OCI-LY7 (cell line): ENCODE measurements at regions not wholly inside any gene's neighbourhood (a gene's known extent, or its start where the extent isn't known, plus 50 kb on each side); places are given as distances from the start of the nearest gene placed in this dataset.

Source experiments
- BruUV-seq: library from RNA; stranded (reverse); fragments of 400-500 nt; replicated peaks from 2 replicates; lab custom pipeline; 2021; lab: Mats Ljungman, UMichigan
- CTCF ChIA-PET: fragments of 300-600 bp; sonication (Branson Sonifier 250); formaldehyde crosslinking; loops from one replicate; lab custom pipeline; 2022; ENCODE audit warnings: antibody characterized with exemption; ENCODE audit not compliant: unreplicated experiment; lab: Charles Lee
- POLR2A ChIA-PET: fragments of 300-600 bp; sonication (Branson Sonifier 250); formaldehyde crosslinking; loops from one replicate; lab custom pipeline; 2022; ENCODE audit warnings: antibody characterized with exemption; lab: Charles Lee
- DNase-seq: peaks from one replicate; pipeline ENCODE4 v3.0.0-alpha.2; 2015; ENCODE audit warnings: low spot score
- H2AFZ ChIP-seq: fragments of 200-600 bp; sonication (generic), shearing (Covaris generic); 2 replicates; pipeline ENCODE4 v1.6.1; 2014; ENCODE audit warnings: mild to moderate bottlenecking, antibody characterized with exemption, low read length, moderate library complexity
- H3K27ac ChIP-seq: fragments of 200-600 bp; sonication (generic); 2 replicates; pipeline ENCODE4 v1.5.1; 2014; ENCODE audit warnings: mixed run types, low read depth, mild to moderate bottlenecking, moderate library complexity, low read length, inconsistent platforms; ENCODE audit not compliant: poor library complexity, severe bottlenecking
- H3K36me3 ChIP-seq: fragments of 200-600 bp; sonication (generic); 2 replicates; pipeline ENCODE4 v1.6.1; 2014; ENCODE audit warnings: mild to moderate bottlenecking, antibody characterized with exemption, low read length, moderate library complexity, mixed read lengths; ENCODE audit not compliant: insufficient read depth
- H3K4me1 ChIP-seq: fragments of 200-600 bp; sonication (generic); 2 replicates; pipeline ENCODE4 v1.5.1; 2014; ENCODE audit warnings: mild to moderate bottlenecking, low read length; ENCODE audit not compliant: insufficient read depth, poor library complexity, severe bottlenecking
- H3K4me2 ChIP-seq: fragments of 200-600 bp; sonication (generic); 2 replicates; pipeline ENCODE4 v1.6.1; 2014; ENCODE audit warnings: mild to moderate bottlenecking, low read length
- H3K4me3 ChIP-seq: fragments of 200-600 bp; sonication (generic); 2 replicates; pipeline ENCODE4 v1.5.1; 2014; ENCODE audit warnings: mild to moderate bottlenecking, low read depth, low read length; ENCODE audit not compliant: poor library complexity, severe bottlenecking
- H3K79me2 ChIP-seq: fragments of 200-600 bp; sonication (generic); 2 replicates; pipeline ENCODE4 v1.6.1; 2016; ENCODE audit warnings: low read depth, mild to moderate bottlenecking, low read length, moderate library complexity, mixed read lengths; ENCODE audit not compliant: insufficient read depth
- H3K9me2 ChIP-seq: fragments of 200-600 bp; sonication (generic); 2 replicates; pipeline ENCODE4 v1.6.1; 2016; ENCODE audit warnings: mild to moderate bottlenecking, low read length, mixed read lengths; ENCODE audit not compliant: insufficient read depth
- H3K9me3 ChIP-seq: fragments of 200-600 bp; sonication (generic); 2 replicates; pipeline ENCODE4 v1.6.1; 2014; ENCODE audit warnings: mild to moderate bottlenecking, mixed run types, low read length, mixed read lengths
- H4K20me1 ChIP-seq: fragments of 200-600 bp; sonication (generic); 2 replicates; pipeline ENCODE4 v1.6.1; 2014; ENCODE audit warnings: mild to moderate bottlenecking, antibody characterized with exemption, low read length, moderate library complexity, mixed read lengths; ENCODE audit not compliant: insufficient read depth
- EZH2phosphoT487 ChIP-seq: fragments of 200-600 bp; sonication (generic); IDR thresholded peaks from 2 replicates; pipeline ENCODE4 v1.6.1; 2018; ENCODE audit warnings: low read depth, borderline replicate concordance, mild to moderate bottlenecking, mixed run types, antibody characterized with exemption, low read length, moderate library complexity, mixed read lengths
- intact Hi-C: fragments of 100-400 bp; cut with micrococcal nuclease; formaldehyde crosslinking; loops from one replicate; pipeline ENCODE4 v1.10.0; 2022; ENCODE audit not compliant: unreplicated experiment
- TF ChIP-seq, protein P1 (sequence below): fragments of 200-600 bp; sonication (generic); conservative IDR thresholded peaks from 2 replicates; pipeline ENCODE4 v1.5.1; 2014; ENCODE audit warnings: mild to moderate bottlenecking, antibody characterized with exemption, low read length, moderate library complexity, mixed read lengths

GRCh38 chr13:88978607-88979006 is 1307.4 kb downstream of the SLITRK5 start:
- Histone ChIP-seq H4K20me1 (no peaks in the 10 kb centered on the region), H3K27ac (no peak overlapping the region), H3K4me1 (no peaks in the 10 kb centered on the region), H3K9me2 (no peaks in the 10 kb centered on the region), H3K9me3 (peaks cover 17% of the 10 kb centered on the region; the same call in 1 of the 2 replicates), H3K79me2 (no peaks in the 10 kb centered on the region), H3K4me2 (no peak overlapping the region), H3K4me3 (no peak overlapping the region), H3K36me3 (no peaks in the 10 kb centered on the region), H2AFZ (no peak overlapping the region)
- intact Hi-C loops = no loop called here
- CTCF ChIA-PET = no interaction called here
- POLR2A ChIA-PET = interaction anchor here (1.0 kb wide), 1 partner anchor 88 kb away, joined by 3 read pairs; no protein-coding TSS in a partner anchor
- no TSS peak for BruUV-seq
- TF ChIP-seq, protein P1, sequence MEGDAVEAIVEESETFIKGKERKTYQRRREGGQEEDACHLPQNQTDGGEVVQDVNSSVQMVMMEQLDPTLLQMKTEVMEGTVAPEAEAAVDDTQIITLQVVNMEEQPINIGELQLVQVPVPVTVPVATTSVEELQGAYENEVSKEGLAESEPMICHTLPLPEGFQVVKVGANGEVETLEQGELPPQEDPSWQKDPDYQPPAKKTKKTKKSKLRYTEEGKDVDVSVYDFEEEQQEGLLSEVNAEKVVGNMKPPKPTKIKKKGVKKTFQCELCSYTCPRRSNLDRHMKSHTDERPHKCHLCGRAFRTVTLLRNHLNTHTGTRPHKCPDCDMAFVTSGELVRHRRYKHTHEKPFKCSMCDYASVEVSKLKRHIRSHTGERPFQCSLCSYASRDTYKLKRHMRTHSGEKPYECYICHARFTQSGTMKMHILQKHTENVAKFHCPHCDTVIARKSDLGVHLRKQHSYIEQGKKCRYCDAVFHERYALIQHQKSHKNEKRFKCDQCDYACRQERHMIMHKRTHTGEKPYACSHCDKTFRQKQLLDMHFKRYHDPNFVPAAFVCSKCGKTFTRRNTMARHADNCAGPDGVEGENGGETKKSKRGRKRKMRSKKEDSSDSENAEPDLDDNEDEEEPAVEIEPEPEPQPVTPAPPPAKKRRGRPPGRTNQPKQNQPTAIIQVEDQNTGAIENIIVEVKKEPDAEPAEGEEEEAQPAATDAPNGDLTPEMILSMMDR = no peak
- no peak for TF ChIP-seq EZH2phosphoT487
- no peak for DNase-seq

DNA sequence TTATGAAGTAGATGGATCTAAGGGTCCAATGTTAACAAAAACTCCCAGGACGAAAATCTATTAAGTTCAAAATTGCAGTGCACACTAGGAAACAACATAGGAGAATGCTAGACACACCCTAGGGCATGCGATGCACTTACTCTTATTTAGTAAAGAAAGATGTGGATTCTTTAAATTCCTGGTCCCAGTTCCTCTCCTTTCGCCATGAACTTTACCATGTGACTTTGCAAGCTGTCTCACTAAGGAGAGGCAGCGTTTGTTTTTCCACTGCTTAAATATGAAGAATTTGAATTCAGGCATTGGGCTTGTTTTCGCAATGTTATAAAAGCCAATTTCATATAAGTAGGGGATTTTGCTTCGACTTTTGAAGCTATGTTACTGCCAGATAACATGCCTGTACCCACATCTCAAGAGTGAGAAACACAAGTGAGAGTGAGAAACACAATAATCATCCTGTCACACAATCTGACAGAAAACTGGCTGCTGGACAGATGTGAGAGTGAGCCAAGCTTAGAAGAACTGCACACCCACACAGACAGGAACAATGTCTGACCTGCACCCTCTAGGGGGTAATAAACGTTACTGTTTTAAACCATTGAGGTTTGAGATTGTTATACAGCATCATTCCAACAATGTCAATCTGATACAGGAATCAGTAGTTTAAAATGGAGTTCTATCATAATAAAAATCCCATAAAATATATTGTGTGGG is 1308.4 kb downstream of the SLITRK5 start:
- no peak overlapping the region for H3K4me3 ChIP-seq
- no peak overlapping the region for H3K27ac ChIP-seq
- H3K4me1 ChIP-seq = no peaks in the 10 kb centered on the region
- H2AFZ ChIP-seq = no peak overlapping the region
- POLR2A ChIA-PET = no interaction called here
- TF ChIP-seq, protein P1 = 0 out of 2 replicates have a peak, but pooled peaks have one; percentile 8
- TF ChIP-seq EZH2phosphoT487 = no peak
- H3K4me2 ChIP-seq = no peak overlapping the region
- no peaks in the 10 kb centered on the region for H3K79me2 ChIP-seq
- CTCF ChIA-PET = no interaction called here
- H4K20me1 ChIP-seq = no peaks in the 10 kb centered on the region
- H3K36me3 ChIP-seq = no peaks in the 10 kb centered on the region
- DNase-seq = no peak
- peaks cover 24% of the 10 kb centered on the region; the same call in 1 of the 2 replicates for H3K9me3 ChIP-seq
- intact Hi-C loops = loop anchor here (5.0 kb wide), 1 partner anchor 1977 kb away; no protein-coding TSS in a partner anchor
- no peaks in the 10 kb centered on the region for H3K9me2 ChIP-seq
- BruUV-seq = no TSS peak

- TF ChIP-seq EZH2phosphoT487 = no peak
- TF ChIP-seq, protein P1 = no peak
- Histone ChIP-seq H3K27ac (no peak overlapping the region), H4K20me1 (no peaks in the 10 kb centered on the region), H3K9me2 (no peaks in the 10 kb centered on the region), H3K4me3 (no peak overlapping the region), H3K36me3 (no peaks in the 10 kb centered on the region), H3K9me3 (peaks cover 31% of the 10 kb centered on the region), H3K4me1 (no peaks in the 10 kb centered on the region), H3K4me2 (no peak overlapping the region), H2AFZ (no peak overlapping the region), H3K79me2 (no peaks in the 10 kb centered on the region)
- DNase-seq = no peak
- ChIA-PET CTCF (no interaction called here), POLR2A (interaction anchor here (0.5 to 0.6 kb wide), 2 partner anchors 57 to 798 kb away, joined by 3 read pairs; no protein-coding TSS in a partner anchor)
- intact Hi-C loops = no loop called here
- BruUV-seq = no TSS peak
These were observed 1332.5 kb downstream of the SLITRK5 start for GRCh38 chr13:89003656-89004055.
